ENCODE measurements at regions not wholly inside any gene's neighbourhood (a gene's known extent, or its start where the extent isn't known, plus 50 kb on each side); places are given as distances from the start of the nearest gene placed in this dataset.

DNA sequence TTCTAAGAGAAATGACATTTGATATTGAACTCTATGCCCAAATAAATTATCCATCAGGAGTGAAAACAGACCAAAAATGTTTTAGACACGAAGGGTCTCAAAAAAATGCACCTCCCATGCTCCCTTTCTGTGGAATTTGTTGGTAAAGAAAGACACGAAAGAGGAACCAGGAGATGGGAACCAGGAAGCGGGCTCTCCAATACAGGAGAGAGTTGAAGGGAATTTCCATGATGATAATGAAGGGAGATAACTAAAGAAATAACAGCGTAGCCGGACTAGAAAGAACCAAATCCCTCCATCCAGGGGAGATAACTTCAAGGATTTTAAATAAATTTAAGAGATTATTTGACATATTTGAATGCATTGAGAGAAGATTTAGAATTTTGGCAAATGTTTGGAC is 183.0 kb downstream of the DUSP6 start:
- TF ChIP-seq GATA2 (IDR thresholded peaks at IDR 0.05; ENCODE audit: low read depth, low read length) (no peak), GATA3 (IDR thresholded peaks at IDR 0.05; ENCODE audit: low read depth, low read length) (no peak)
